ENCODE measurements at regions not wholly inside any gene's neighbourhood (a gene's known extent, or its start where the extent isn't known, plus 50 kb on each side); places are given as distances from the start of the nearest gene placed in this dataset.

DNA sequence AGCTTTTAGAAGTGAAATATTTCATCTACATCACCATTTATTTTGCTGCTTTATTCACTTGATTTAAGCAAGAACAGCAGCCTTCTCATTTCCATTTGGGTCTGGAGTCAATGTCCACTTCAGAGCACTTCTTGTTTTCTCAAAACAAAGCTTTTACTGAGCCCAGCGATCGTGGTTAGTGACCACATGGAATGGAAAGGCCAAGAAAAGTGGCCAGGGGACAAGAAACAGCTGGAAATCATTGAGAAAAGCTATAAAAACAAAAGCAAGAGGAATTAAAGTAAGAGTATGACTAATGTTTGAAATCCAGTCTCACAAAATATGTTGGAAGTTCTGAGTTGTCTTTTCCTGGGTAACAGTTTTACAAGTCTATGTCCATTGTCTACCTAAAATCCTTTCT, 328.4 kb upstream of the INTU start:
- Mint-ChIP-seq H3K36me3 (ENCODE audit: low read depth) (peaks cover 7% of the 10 kb centered on the region), H3K4me3 (no peak overlapping the region), H3K27me3 (ENCODE audit: low read depth) (no peaks in the 10 kb centered on the region), H3K4me1 (peaks cover 1% of the 10 kb centered on the region), H3K27ac (ENCODE audit: unreplicated experiment) (no peak overlapping the region), H3K9me3 (peaks cover 17% of the 10 kb centered on the region)
- no peak for DNase-seq (ENCODE audit: low read depth, low spot score)
- TF ChIP-seq, protein P1, sequence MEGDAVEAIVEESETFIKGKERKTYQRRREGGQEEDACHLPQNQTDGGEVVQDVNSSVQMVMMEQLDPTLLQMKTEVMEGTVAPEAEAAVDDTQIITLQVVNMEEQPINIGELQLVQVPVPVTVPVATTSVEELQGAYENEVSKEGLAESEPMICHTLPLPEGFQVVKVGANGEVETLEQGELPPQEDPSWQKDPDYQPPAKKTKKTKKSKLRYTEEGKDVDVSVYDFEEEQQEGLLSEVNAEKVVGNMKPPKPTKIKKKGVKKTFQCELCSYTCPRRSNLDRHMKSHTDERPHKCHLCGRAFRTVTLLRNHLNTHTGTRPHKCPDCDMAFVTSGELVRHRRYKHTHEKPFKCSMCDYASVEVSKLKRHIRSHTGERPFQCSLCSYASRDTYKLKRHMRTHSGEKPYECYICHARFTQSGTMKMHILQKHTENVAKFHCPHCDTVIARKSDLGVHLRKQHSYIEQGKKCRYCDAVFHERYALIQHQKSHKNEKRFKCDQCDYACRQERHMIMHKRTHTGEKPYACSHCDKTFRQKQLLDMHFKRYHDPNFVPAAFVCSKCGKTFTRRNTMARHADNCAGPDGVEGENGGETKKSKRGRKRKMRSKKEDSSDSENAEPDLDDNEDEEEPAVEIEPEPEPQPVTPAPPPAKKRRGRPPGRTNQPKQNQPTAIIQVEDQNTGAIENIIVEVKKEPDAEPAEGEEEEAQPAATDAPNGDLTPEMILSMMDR (conservative IDR thresholded peaks at IDR 0.05), result no peak

DNA sequence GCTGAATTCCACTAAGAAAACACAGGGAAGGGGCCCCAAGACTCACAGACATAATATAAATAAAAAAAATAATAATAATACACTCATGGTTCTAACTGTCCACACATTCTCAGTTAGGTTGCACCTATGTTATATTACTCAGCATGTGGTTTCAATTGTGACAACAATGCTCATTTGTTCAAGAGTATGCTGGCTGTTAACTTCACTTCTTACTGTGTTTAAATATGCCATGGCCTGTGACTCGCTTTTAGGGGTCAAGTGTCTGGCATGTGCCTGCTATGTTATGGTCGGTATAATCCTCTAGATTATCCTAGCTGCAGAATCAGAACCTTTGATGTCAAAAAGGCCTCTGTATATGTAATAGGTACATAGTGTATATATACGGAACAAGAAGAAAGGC, 324.8 kb upstream of the INTU start:
- Mint-ChIP-seq H3K27ac (ENCODE audit: unreplicated experiment) (no peak overlapping the region), H3K4me3 (no peak overlapping the region), H3K27me3 (ENCODE audit: low read depth) (no peaks in the 10 kb centered on the region), H3K36me3 (ENCODE audit: low read depth) (peaks cover 5% of the 10 kb centered on the region), H3K9me3 (peaks cover 10% of the 10 kb centered on the region), H3K4me1 (peaks cover 6% of the 10 kb centered on the region)
- TF ChIP-seq, protein P1 (conservative IDR thresholded peaks at IDR 0.05), result no peak
- DNase-seq (ENCODE audit: low read depth, low spot score), result no peak

DNA sequence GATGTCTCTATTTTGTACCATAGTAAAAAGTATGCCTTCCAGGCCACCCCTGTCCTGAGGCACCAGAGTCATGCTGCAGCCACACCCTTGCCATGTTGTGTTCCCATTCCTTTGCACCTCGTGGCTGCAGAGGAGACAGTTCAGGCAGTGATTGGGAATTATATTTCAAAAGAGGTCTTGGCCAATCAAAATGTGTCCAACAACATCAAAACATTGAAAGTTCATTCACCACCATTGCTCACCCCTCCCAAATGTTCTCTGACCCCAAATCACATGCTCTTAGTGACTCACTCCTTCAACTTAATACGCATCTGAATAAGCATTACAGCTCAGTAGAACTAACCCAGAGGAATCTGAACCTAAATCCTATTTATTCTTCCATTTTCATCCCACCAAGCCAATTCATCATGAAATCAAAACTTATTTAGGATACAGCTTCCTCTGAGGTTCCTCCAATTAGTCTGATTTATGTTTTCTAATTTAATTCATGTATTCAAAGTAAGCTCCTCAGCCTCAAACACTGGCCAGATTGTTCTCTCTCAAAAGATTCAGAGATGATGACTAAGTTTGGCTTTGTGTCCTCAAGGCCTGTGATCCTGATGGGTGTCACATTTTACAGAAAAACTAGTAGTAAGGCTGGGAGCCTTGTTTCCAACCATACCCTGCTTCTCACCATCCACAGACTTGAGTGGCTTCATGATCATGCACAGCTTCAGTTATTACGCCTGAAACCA, 323.2 kb upstream of the INTU start:
- TF ChIP-seq, protein P1 (conservative IDR thresholded peaks at IDR 0.05), result no peak
- Mint-ChIP-seq H3K9me3 (peaks cover 14% of the 10 kb centered on the region), H3K27me3 (ENCODE audit: low read depth) (no peaks in the 10 kb centered on the region), H3K27ac (ENCODE audit: unreplicated experiment) (no peak overlapping the region), H3K4me3 (no peak overlapping the region), H3K4me1 (peaks cover 6% of the 10 kb centered on the region), H3K36me3 (ENCODE audit: low read depth) (peaks cover 10% of the 10 kb centered on the region)
- no peak for DNase-seq (ENCODE audit: low read depth, low spot score)

DNA sequence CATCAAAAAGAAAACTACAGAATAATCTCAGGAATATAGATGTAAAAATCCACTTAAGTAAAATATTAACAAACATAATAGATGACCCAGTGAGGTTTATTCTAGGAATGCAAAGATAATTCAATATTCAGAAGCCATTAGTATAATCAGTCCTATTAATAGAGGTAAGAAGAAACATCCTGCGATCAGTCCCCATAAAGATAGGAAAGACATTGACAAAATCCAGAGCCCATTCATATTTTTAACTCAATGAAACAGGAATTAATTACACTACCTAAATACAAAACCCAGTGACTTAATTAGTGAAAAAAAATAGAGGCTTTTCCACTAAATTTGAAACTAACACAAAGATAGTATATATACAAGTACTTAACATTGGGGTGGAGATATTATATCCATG, 321.4 kb upstream of the INTU start:
- Mint-ChIP-seq H3K36me3 (ENCODE audit: low read depth) (peaks cover 10% of the 10 kb centered on the region), H3K27me3 (ENCODE audit: low read depth) (no peaks in the 10 kb centered on the region), H3K27ac (ENCODE audit: unreplicated experiment) (no peak overlapping the region), H3K4me3 (no peak overlapping the region), H3K9me3 (peaks cover 21% of the 10 kb centered on the region), H3K4me1 (peaks cover 6% of the 10 kb centered on the region)
- DNase-seq (ENCODE audit: low read depth, low spot score), result no peak
- TF ChIP-seq, protein P1 (conservative IDR thresholded peaks at IDR 0.05), result no peak

DNA sequence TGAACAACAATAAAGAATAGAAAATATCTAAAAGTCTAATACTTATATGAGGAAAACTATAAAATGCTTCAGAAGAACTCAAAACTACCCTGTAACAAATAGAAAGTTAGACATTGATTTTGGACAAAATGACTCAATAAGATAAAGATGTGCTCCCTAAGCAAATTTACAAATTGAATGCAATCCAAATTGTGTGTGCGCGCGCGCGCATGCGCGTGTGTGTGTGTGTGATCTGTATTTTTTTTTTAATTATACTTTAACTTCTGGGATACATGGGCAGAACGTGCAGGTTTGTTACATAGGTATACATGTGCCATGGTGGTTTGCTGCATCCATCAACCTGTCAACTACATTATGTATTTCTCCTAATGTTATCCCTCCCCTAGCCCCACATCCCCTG, 320.8 kb upstream of the INTU start:
- no peaks in the 10 kb centered on the region for H3K27me3 Mint-ChIP-seq (ENCODE audit: low read depth)
- H3K27ac Mint-ChIP-seq (ENCODE audit: unreplicated experiment), result no peak overlapping the region
- no peak for DNase-seq (ENCODE audit: low read depth, low spot score)
- no peak overlapping the region for H3K4me3 Mint-ChIP-seq
- peaks cover 21% of the 10 kb centered on the region for H3K9me3 Mint-ChIP-seq
- peaks cover 6% of the 10 kb centered on the region for H3K4me1 Mint-ChIP-seq
- TF ChIP-seq, protein P1 (conservative IDR thresholded peaks at IDR 0.05), result no peak
- peaks cover 10% of the 10 kb centered on the region for H3K36me3 Mint-ChIP-seq (ENCODE audit: low read depth)

All from neural crest cell (in vitro differentiated cells).